Coronary artery (tissue), 2 donors: ENCODE measurements at regions not wholly inside any gene's neighbourhood (a gene's known extent, or its start where the extent isn't known, plus 50 kb on each side); places are given as distances from the start of the nearest gene placed in this dataset.

Source experiments
- DNase-seq: peaks from one replicate; pipeline ENCODE4 v3.0.0-alpha.2; 2017; ENCODE audit warnings: low spot score
- H3K27ac ChIP-seq, 2 donors: fragments of 200-600 bp; sonication (generic); one replicate each; pipeline ENCODE4 v1.5.1; 2016 to 2019
- H3K4me3 ChIP-seq: fragments of 200-600 bp; sonication (generic); 2 replicates; pipeline ENCODE4 v1.5.1; 2016; ENCODE audit warnings: mild to moderate bottlenecking, moderate library complexity
- TF ChIP-seq, protein P1 (sequence below): fragments of 200-600 bp; sonication (generic); IDR thresholded peaks from one replicate; pipeline ENCODE4 v1.5.1; 2019; ENCODE audit warnings: antibody characterized with exemption

- H3K27ac ChIP-seq = no peak overlapping the region
- TF ChIP-seq, protein P1, sequence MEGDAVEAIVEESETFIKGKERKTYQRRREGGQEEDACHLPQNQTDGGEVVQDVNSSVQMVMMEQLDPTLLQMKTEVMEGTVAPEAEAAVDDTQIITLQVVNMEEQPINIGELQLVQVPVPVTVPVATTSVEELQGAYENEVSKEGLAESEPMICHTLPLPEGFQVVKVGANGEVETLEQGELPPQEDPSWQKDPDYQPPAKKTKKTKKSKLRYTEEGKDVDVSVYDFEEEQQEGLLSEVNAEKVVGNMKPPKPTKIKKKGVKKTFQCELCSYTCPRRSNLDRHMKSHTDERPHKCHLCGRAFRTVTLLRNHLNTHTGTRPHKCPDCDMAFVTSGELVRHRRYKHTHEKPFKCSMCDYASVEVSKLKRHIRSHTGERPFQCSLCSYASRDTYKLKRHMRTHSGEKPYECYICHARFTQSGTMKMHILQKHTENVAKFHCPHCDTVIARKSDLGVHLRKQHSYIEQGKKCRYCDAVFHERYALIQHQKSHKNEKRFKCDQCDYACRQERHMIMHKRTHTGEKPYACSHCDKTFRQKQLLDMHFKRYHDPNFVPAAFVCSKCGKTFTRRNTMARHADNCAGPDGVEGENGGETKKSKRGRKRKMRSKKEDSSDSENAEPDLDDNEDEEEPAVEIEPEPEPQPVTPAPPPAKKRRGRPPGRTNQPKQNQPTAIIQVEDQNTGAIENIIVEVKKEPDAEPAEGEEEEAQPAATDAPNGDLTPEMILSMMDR = no peak
- no peak overlapping the region for H3K4me3 ChIP-seq
- no peak for DNase-seq
These were observed 210.7 kb downstream of the MTX2 start for GRCh38 chr2:176479961-176480360.

DNA sequence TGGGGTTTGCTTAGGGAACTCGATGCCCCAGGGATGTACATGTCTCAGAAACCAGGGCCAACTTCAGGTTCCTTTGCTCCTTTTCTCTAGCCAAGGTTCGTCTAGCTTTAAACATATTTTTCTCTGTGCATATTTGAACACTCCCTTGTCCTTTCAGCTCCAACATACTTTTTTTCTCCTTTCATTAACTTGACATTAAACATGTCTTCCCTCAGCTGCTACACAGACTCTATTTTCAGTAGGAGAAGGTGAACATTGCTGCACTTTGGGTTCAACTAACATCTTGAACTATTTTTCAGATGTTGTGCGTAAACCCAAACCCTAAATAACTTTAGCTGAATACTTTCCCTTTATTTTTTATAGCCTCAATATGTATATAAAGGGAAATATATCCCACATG, 212.9 kb downstream of the MTX2 start:
- no peak for DNase-seq
- Histone ChIP-seq H3K4me3 (no peak overlapping the region), H3K27ac (no peak overlapping the region)
- TF ChIP-seq, protein P1 = no peak

DNA sequence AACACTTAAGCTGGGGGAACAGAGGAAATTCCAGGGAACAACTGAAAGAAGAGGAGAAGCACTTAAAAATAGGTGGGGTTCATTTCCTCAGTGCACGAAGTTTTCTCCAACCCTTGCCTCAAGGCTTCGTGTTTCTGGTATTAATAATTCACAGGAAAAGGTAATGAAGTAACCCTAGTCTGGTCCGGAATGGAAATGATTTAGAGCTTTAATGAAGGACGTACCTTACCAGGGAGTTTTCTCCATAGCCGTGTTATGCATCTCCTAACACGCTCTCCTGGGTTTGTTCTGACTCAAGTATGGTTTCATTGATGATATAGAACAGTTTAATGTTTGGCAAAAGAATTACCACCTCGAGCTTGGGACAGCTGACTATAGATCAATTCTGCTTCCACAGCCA, 214.2 kb downstream of the MTX2 start:
- no peak overlapping the region for H3K27ac ChIP-seq
- no peak overlapping the region for H3K4me3 ChIP-seq
- TF ChIP-seq, protein P1 = no peak
- no peak for DNase-seq

GRCh38 chr2:176483901-176484568, 214.8 kb downstream of the MTX2 start:
- TF ChIP-seq, protein P1 = no peak
- no peak for DNase-seq
- no peak overlapping the region for H3K27ac ChIP-seq
- H3K4me3 ChIP-seq = no peak overlapping the region

- Histone ChIP-seq H3K27ac (no peak overlapping the region), H3K4me3 (no peak overlapping the region)
- TF ChIP-seq, protein P1 = no peak
- no peak for DNase-seq
These were observed 215.6 kb downstream of the MTX2 start for GRCh38 chr2:176484838-176485237.

- TF ChIP-seq, protein P1 = no peak
- DNase-seq = no peak
- Histone ChIP-seq H3K4me3 (no peak overlapping the region), H3K27ac (no peak overlapping the region)
These were observed 219.2 kb downstream of the MTX2 start for GRCh38 chr2:176488431-176488830.

- Histone ChIP-seq H3K4me3 (peak overlapping the region; percentile 45), H3K27ac (peak overlapping the region in 1 of 2 donors; percentile 80)
- TF ChIP-seq, protein P1 = no peak
- DNase-seq = no peak
These were observed 221.0 kb downstream of the MTX2 start for GRCh38 chr2:176490061-176490861.
